HepG2 (cell line): ENCODE measurements at regions not wholly inside any gene's neighbourhood (a gene's known extent, or its start where the extent isn't known, plus 50 kb on each side); places are given as distances from the start of the nearest gene placed in this dataset.

Experiments
- ATAC-seq: fragments of 200-7000 bp; cut with Tn5 transposase; 3 replicates; pipeline ENCODE4 v1.9.1; 2020; ENCODE audit warnings: mild to moderate bottlenecking, moderate library complexity
- BruUV-seq: library from RNA; stranded (reverse); fragments of 400-500 nt; replicated peaks from 2 replicates; lab custom pipeline; 2021; lab: Mats Ljungman, UMichigan
- CTCF ChIA-PET: fragments of 300-600 bp; formaldehyde crosslinking; extraction: SDS; loops from one replicate; lab custom pipeline; 2021; ENCODE audit warnings: low total read pairs, inconsistent platforms, low intra/inter-chr PET ratio; lab: Yijun Ruan, JAX
- POLR2A ChIA-PET: fragments of 350-600 bp; sonication (Branson Sonifier 250); formaldehyde crosslinking; loops from one replicate; lab custom pipeline; 2020; ENCODE audit warnings: antibody characterized with exemption, inconsistent platforms; lab: Yijun Ruan, JAX
- DNase-seq: peaks from one replicate; pipeline ENCODE4 v3.0.0-alpha.2; 2015; ENCODE audit warnings: low spot score
- FAIRE-seq: peaks from 3 replicates; lab custom pipeline; 2011; peaks lifted over from hg19 to GRCh38; lab: Jason Lieb, UNC
- H2AFZ ChIP-seq: one replicate; pipeline ENCODE4 v1.6.1; 2011; ENCODE audit warnings: low read length, inconsistent platforms
- H3K27ac ChIP-seq: fragments of 300-600 bp; 3 replicates; pipeline ENCODE4 v1.8.0; 2011; ENCODE audit warnings: mixed run types, mild to moderate bottlenecking, mixed read lengths, low read length, inconsistent platforms; ENCODE audit not compliant: insufficient read depth; ENCODE audit errors: extremely low read length
- H3K27me3 ChIP-seq, 2 experiments: fragments of 200-600 bp in 1 of 2; 2 replicates in 1 of 2; 3 replicates in 1 of 2; pipeline versions ENCODE4 v1.6.0 to v1.8.0; 2011; ENCODE audit warnings: low read length in 2 of 2, mild to moderate bottlenecking in 2 of 2, moderate library complexity in 2 of 2, inconsistent platforms in 1 of 2; ENCODE audit not compliant: insufficient read depth in 2 of 2, control insufficient read depth in 1 of 2
- H3K36me3 ChIP-seq, 2 experiments: fragments of 200-600 bp in 1 of 2; replicated peaks in 1 of 2; 2 replicates in 1 of 2; 3 replicates in 1 of 2; pipeline versions ENCODE4 v1.5.1 to v1.8.0; 2011; ENCODE audit warnings: low read length in 2 of 2, inconsistent platforms in 1 of 2; ENCODE audit not compliant: insufficient read depth in 2 of 2, control insufficient read depth in 1 of 2
- H3K4me1 ChIP-seq: 2 replicates; pipeline ENCODE4 v1.5.1; 2012; ENCODE audit warnings: low read length, inconsistent platforms; ENCODE audit not compliant: insufficient read depth
- H3K4me2 ChIP-seq: 2 replicates; pipeline ENCODE4 v1.6.0; 2011; ENCODE audit warnings: low read depth, low read length, inconsistent platforms
- H3K4me3 ChIP-seq, 3 experiments: fragments of 200-600 bp in 1 of 3; sonication (generic), shearing (Covaris generic) in 1 of 3; replicated peaks in 1 of 3; 2 replicates each; pipeline ENCODE4 v1.5.1; 2011 to 2016; ENCODE audit warnings: low read length in 3 of 3, inconsistent platforms in 2 of 3, low read depth in 2 of 3, mild to moderate bottlenecking in 2 of 3, control low read depth in 1 of 3, mixed read lengths in 1 of 3; ENCODE audit not compliant: insufficient read depth in 1 of 3
- H3K79me2 ChIP-seq: one replicate; pipeline ENCODE4 v1.6.1; 2011; ENCODE audit warnings: low read length, inconsistent platforms; ENCODE audit not compliant: insufficient read depth
- H3K9ac ChIP-seq: 2 replicates; pipeline ENCODE4 v1.6.0; 2011; ENCODE audit warnings: mild to moderate bottlenecking, low read depth, low read length, inconsistent platforms; ENCODE audit not compliant: insufficient read depth
- H3K9me3 ChIP-seq: 2 replicates; pipeline ENCODE4 v1.5.1; 2012; ENCODE audit warnings: mild to moderate bottlenecking, low read length
- H4K20me1 ChIP-seq: 2 replicates; pipeline ENCODE4 v1.6.0; 2011; ENCODE audit warnings: inconsistent platforms, mild to moderate bottlenecking, low read length, moderate library complexity; ENCODE audit not compliant: insufficient read depth
- DR1 ChIP-seq: sonication (generic); formaldehyde crosslinking; IDR thresholded peaks from 2 replicates; pipeline ENCODE4 v1.8.0; 2021; ENCODE audit warnings: mild to moderate bottlenecking, missing genetic modification reagents, inconsistent platforms
- EHMT2 ChIP-seq: fragments of 200-600 bp; sonication (generic); IDR thresholded peaks from 2 replicates; pipeline ENCODE4 v1.7.0; 2017; ENCODE audit warnings: antibody characterized with exemption, low read depth, low read length, borderline replicate concordance
- MYC ChIP-seq: sonication (generic); formaldehyde crosslinking; IDR thresholded peaks from 2 replicates; pipeline ENCODE4 v1.9.0; 2021; ENCODE audit warnings: missing genetic modification reagents, borderline replicate concordance
- PAX8 ChIP-seq: sonication (generic); formaldehyde crosslinking; IDR thresholded peaks from 2 replicates; pipeline ENCODE4 v1.8.0; 2022; ENCODE audit warnings: mild to moderate bottlenecking, missing genetic modification reagents, borderline replicate concordance
- PHF21A ChIP-seq: sonication (generic); formaldehyde crosslinking; IDR thresholded peaks from 2 replicates; pipeline ENCODE4 v1.5.0; 2020; ENCODE audit warnings: mild to moderate bottlenecking, missing genetic modification reagents
- STAG1 ChIP-seq: sonication (generic); formaldehyde crosslinking; IDR thresholded peaks from 2 replicates; pipeline ENCODE4 v1.4.0; 2020; ENCODE audit warnings: missing genetic modification reagents
- TCF7 ChIP-seq: sonication (generic); IDR thresholded peaks from 2 replicates; pipeline ENCODE4 v1.6.1; 2016; ENCODE audit warnings: antibody characterized with exemption, low read depth
- ZFP62 ChIP-seq: sonication (generic); formaldehyde crosslinking; IDR thresholded peaks from 2 replicates; pipeline ENCODE4 v1.4.0; 2020; ENCODE audit warnings: missing genetic modification reagents
- ZNF138 ChIP-seq: sonication (generic); formaldehyde crosslinking; IDR thresholded peaks from 2 replicates; pipeline ENCODE4 v1.5.0; 2020; ENCODE audit warnings: mild to moderate bottlenecking, low read depth, missing genetic modification reagents
- ZNF563 ChIP-seq: sonication (generic); formaldehyde crosslinking; IDR thresholded peaks from 2 replicates; pipeline ENCODE4 v1.8.0; 2022; ENCODE audit warnings: mild to moderate bottlenecking, moderate library complexity, missing genetic modification reagents
- WGBS: methylation state at CpG from one replicate; pipeline ENCODE4 v1.1.6; 2017; ENCODE audit warnings: low lambda C conversion rate; 5-methylcytosine and 5-hydroxymethylcytosine counted together
- in situ Hi-C: cut with HindIII; loops from 2 replicates; pipeline ENCODE4 v1.10.0; 2017; ENCODE audit warnings: low pct_unique_long_range_greater_than_20kb; ENCODE audit not compliant: extremely low pct_ligation_motif_present
- intact Hi-C: fragments of 100-400 bp; cut with micrococcal nuclease; formaldehyde crosslinking; loops from one replicate; pipeline ENCODE4 v1.10.0; 2022; ENCODE audit not compliant: unreplicated experiment
- TF ChIP-seq, protein P1 (sequence below): sonication (generic); formaldehyde crosslinking; IDR thresholded peaks from 2 replicates; pipeline ENCODE4 v1.4.0; 2020; ENCODE audit warnings: missing genetic modification reagents; ENCODE audit errors: not compliant biosample characterization
- TF ChIP-seq, protein P2 (sequence below): IDR thresholded peaks from 2 replicates; pipeline ENCODE4 v1.6.1; 2016; ENCODE audit warnings: missing compliant biosample characterization, missing genetic modification reagents, borderline replicate concordance
- TF ChIP-seq, protein P3 (sequence below): sonication (generic); formaldehyde crosslinking; conservative IDR thresholded peaks from 2 replicates; pipeline ENCODE4 v1.4.0; 2020; ENCODE audit warnings: missing genetic modification reagents
- TF ChIP-seq, protein P4 (sequence below): sonication (generic); formaldehyde crosslinking; IDR thresholded peaks from 2 replicates; pipeline ENCODE4 v1.4.0; 2020; ENCODE audit warnings: low read depth, mild to moderate bottlenecking, missing genetic modification reagents

DNA sequence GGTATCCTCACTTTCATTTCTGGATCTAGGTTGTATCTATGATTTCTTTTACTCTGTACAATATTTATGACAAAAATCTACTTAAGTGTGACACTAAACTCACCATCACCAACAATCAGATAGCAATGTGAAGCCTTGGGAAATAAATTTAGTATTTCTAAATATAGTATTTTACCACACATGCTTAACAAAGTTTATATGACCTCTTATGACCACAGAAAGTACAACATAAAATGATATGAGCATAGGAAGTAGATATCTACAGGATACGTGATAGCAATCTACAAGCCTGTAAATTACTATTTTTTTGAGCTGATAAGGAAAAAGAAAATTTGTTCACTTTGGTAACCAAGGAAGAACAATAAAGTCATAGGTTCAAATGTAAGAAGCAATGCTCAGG is 910.4 kb upstream of the CITED2 start:
- 38% methylated on average over 1 of the region's 1 CpG for WGBS
- Histone ChIP-seq H3K4me1 (peaks cover 12% of the 10 kb centered on the region), H3K27ac (no peak overlapping the region), H3K79me2 (no peaks in the 10 kb centered on the region), H3K27me3 (no peaks in the 10 kb centered on the region), H3K4me2 (no peak overlapping the region), H3K36me3 (no peaks in the 10 kb centered on the region), H3K9me3 (peaks cover 21% of the 10 kb centered on the region)
- intact Hi-C loops, result loop anchor here (10.0 kb wide), 1 partner anchor 910 kb away; the partner anchor contains the start of gene CITED2
- DNase-seq (no peak), FAIRE-seq (no peak)
- CTCF ChIA-PET, result no interaction called here
- TF ChIP-seq PAX8 (CRISPR knock-in tag), result no peak
- TF ChIP-seq, protein P1, sequence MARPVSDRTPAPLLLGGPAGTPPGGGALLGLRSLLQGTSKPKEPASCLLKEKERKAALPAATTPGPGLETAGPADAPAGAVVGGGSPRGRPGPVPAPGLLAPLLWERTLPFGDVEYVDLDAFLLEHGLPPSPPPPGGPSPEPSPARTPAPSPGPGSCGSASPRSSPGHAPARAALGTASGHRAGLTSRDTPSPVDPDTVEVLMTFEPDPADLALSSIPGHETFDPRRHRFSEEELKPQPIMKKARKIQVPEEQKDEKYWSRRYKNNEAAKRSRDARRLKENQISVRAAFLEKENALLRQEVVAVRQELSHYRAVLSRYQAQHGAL (CRISPR knock-in tag), result no peak
- no peak for TF ChIP-seq ZFP62 (CRISPR knock-in tag)
- TF ChIP-seq, protein P2, sequence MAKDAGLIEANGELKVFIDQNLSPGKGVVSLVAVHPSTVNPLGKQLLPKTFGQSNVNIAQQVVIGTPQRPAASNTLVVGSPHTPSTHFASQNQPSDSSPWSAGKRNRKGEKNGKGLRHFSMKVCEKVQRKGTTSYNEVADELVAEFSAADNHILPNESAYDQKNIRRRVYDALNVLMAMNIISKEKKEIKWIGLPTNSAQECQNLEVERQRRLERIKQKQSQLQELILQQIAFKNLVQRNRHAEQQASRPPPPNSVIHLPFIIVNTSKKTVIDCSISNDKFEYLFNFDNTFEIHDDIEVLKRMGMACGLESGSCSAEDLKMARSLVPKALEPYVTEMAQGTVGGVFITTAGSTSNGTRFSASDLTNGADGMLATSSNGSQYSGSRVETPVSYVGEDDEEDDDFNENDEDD, result no peak
- TF ChIP-seq, all 625 proteins: peak for 0
- Histone ChIP-seq H3K4me3 (no peak overlapping the region), H4K20me1 (no peaks in the 10 kb centered on the region), H3K9ac (no peak overlapping the region), H2AFZ (no peak overlapping the region)
- no TSS peak for BruUV-seq
- ATAC-seq, result no peak
- POLR2A ChIA-PET, result no interaction called here
- in situ Hi-C loops, result no loop called here

DNA sequence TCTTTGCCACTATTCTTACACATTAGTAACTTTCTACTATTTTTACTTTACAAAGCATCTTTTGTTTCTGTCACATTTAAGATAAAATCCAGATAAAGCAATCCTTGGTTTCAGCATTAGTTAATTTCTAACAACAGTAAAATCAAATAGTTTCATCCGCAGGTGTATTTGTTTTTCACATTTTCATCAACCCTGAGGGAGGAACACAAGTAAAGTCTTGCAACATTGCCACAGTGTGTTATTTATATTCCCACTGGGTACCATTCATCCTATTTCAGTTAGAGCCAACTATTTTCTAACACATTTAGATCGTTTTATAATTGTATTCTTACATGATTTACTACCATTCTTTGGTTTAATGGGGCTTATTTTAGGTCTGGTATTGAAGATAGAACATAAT is 908.7 kb upstream of the CITED2 start:
- Histone ChIP-seq H3K4me1 (peaks cover 12% of the 10 kb centered on the region), H3K27ac (no peak overlapping the region), H3K4me2 (no peak overlapping the region), H3K27me3 (no peaks in the 10 kb centered on the region), H3K9ac (no peak overlapping the region), H2AFZ (no peak overlapping the region), H4K20me1 (no peaks in the 10 kb centered on the region), H3K36me3 (no peaks in the 10 kb centered on the region), H3K9me3 (peaks cover 12% of the 10 kb centered on the region), H3K79me2 (no peaks in the 10 kb centered on the region), H3K4me3 (no peak overlapping the region)
- in situ Hi-C loops, result no loop called here
- ChIA-PET CTCF (no interaction called here), POLR2A (no interaction called here)
- DNase-seq (no peak), FAIRE-seq (no peak), ATAC-seq (no peak)
- intact Hi-C loops, result loop anchor here (10.0 kb wide), 1 partner anchor 908 kb away; the partner anchor contains the start of gene CITED2
- BruUV-seq, result no TSS peak
- 2% methylated on average over 2 of the region's 2 CpGs for WGBS
- TF ChIP-seq, protein P3, sequence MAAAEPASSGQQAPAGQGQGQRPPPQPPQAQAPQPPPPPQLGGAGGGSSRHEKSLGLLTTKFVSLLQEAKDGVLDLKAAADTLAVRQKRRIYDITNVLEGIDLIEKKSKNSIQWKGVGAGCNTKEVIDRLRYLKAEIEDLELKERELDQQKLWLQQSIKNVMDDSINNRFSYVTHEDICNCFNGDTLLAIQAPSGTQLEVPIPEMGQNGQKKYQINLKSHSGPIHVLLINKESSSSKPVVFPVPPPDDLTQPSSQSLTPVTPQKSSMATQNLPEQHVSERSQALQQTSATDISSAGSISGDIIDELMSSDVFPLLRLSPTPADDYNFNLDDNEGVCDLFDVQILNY, result no peak
- TF ChIP-seq ZNF138, result no peak
- TF ChIP-seq, protein P4, sequence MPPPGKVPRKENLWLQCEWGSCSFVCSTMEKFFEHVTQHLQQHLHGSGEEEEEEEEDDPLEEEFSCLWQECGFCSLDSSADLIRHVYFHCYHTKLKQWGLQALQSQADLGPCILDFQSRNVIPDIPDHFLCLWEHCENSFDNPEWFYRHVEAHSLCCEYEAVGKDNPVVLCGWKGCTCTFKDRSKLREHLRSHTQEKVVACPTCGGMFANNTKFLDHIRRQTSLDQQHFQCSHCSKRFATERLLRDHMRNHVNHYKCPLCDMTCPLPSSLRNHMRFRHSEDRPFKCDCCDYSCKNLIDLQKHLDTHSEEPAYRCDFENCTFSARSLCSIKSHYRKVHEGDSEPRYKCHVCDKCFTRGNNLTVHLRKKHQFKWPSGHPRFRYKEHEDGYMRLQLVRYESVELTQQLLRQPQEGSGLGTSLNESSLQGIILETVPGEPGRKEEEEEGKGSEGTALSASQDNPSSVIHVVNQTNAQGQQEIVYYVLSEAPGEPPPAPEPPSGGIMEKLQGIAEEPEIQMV (CRISPR knock-in tag), result no peak
- no peak for TF ChIP-seq DR1 (CRISPR knock-in tag)
- TF ChIP-seq ZNF563, result no peak
- TF ChIP-seq STAG1, result no peak
- no peak for TF ChIP-seq EHMT2
- TF ChIP-seq MYC (CRISPR knock-in tag), result no peak
- TF ChIP-seq PHF21A (CRISPR knock-in tag), result no peak
- no peak for TF ChIP-seq TCF7
